ENCODE measurements at regions not wholly inside any gene's neighbourhood (a gene's known extent, or its start where the extent isn't known, plus 50 kb on each side); places are given as distances from the start of the nearest gene placed in this dataset.

DNA sequence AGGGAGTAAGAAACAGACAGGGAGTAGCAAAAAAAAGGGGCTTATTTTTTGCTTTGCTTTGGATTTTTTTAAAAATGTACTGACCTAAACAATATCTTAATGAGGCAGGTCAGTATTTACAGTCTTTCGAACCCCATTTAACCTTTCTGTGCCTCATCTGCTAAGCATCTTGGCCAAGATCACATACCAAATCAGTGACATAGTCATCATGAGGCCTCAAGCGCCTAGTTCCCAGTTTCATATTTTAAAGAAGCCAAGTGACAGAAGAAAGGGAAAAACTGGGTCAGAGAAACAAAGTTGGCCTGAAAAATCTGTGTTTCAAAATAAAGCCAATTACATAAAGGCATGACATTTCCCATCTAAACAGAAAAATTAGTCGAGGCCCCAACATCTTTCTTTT, 94.6 kb upstream of the WDR44 start:
- no peak overlapping the region for H3K4me3 ChIP-seq (ENCODE audit: low read depth, low read length)
- peak; percentile 47 for DNase-seq (ENCODE audit: low read depth)
- TF ChIP-seq, protein P1, sequence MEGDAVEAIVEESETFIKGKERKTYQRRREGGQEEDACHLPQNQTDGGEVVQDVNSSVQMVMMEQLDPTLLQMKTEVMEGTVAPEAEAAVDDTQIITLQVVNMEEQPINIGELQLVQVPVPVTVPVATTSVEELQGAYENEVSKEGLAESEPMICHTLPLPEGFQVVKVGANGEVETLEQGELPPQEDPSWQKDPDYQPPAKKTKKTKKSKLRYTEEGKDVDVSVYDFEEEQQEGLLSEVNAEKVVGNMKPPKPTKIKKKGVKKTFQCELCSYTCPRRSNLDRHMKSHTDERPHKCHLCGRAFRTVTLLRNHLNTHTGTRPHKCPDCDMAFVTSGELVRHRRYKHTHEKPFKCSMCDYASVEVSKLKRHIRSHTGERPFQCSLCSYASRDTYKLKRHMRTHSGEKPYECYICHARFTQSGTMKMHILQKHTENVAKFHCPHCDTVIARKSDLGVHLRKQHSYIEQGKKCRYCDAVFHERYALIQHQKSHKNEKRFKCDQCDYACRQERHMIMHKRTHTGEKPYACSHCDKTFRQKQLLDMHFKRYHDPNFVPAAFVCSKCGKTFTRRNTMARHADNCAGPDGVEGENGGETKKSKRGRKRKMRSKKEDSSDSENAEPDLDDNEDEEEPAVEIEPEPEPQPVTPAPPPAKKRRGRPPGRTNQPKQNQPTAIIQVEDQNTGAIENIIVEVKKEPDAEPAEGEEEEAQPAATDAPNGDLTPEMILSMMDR (conservative IDR thresholded peaks at IDR 0.05; ENCODE audit: low read depth, low read length): no peak

DNA sequence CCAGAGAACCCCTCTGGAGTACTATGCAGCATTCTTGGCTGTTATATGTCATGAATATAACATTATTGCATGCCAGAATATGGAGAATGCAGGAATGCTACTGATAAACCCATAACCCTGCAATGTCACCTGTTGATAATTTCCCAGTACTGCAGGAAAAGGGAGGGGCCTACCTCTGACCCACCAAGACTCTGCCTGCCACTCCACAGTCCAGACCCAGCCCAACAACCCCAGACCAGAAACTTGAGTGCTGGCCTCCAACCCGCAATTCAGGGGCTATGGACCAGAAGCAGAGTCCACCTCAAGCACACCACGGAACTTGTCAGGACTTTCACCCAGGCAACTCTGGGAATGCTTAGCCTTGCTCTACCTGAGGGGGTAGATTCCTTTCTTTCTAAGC, 92.9 kb upstream of the WDR44 start:
- TF ChIP-seq, protein P1 (conservative IDR thresholded peaks at IDR 0.05; ENCODE audit: low read depth, low read length): no peak
- no peak overlapping the region for H3K4me3 ChIP-seq (ENCODE audit: low read depth, low read length)
- DNase-seq (ENCODE audit: low read depth): no peak

DNA sequence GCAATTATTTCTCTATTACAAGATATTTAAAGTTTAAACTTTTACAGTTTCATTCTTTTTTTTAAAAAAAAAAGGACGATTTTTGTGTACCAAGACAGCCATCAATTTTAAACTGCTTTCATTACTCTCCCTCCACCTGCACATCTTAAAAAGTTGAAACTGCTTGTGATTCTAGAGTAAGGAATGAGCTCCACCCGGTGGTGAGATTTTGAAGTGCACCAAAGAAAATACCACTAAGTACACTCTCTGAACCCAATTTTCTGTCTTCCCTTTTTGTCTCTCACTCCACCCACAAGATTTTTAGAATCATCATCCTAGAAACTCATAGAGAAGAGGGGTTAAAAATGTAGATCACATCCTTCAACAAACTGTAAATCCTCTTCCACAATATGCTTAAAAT, 91.3 kb upstream of the WDR44 start:
- TF ChIP-seq, protein P1 (conservative IDR thresholded peaks at IDR 0.05; ENCODE audit: low read depth, low read length): peak; percentile 60
- peak; percentile 60 for DNase-seq (ENCODE audit: low read depth)
- H3K4me3 ChIP-seq (ENCODE audit: low read depth, low read length): no peak overlapping the region

DNA sequence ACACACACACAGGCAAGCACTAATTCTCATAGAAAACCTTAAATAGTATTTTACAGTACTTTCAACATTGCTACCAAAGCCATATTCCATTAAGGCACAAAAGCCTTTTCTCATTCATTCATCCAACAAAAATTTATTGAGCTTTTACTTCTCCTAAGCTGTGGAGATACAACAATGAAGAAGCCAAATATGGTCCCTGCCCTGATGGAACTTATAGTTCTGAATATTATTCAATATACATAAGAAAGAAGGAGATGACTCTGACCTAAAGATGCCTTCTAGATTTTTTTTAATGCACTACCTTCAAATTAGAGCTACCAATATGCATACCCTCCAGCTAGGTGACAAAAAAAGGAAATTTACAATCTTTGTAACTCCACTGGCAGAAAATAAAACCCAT, 90.0 kb upstream of the WDR44 start:
- TF ChIP-seq, protein P1 (conservative IDR thresholded peaks at IDR 0.05; ENCODE audit: low read depth, low read length): no peak
- no peak overlapping the region for H3K4me3 ChIP-seq (ENCODE audit: low read depth, low read length)
- DNase-seq (ENCODE audit: low read depth): no peak

DNA sequence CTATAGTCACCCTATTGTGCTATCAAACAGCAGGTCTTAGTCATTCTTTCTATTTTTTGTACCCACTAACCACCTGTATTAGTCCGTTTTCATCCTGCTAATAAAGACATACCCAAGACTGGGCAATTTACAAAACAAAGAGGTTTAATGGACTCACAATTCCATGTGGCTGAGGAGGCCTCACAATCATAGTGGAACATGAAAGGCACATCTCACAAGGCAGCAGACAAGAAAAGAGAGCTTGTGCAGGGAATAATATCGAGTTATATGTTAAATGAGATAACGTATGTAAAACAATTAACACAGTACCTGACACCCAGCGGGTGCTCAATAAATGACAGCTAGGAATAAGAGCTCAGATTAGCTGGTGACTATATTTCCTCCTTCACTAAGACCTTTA, 88.1 kb upstream of the WDR44 start:
- TF ChIP-seq, protein P1 (conservative IDR thresholded peaks at IDR 0.05; ENCODE audit: low read depth, low read length): no peak
- no peak for DNase-seq (ENCODE audit: low read depth)
- no peak overlapping the region for H3K4me3 ChIP-seq (ENCODE audit: low read depth, low read length)

DNA sequence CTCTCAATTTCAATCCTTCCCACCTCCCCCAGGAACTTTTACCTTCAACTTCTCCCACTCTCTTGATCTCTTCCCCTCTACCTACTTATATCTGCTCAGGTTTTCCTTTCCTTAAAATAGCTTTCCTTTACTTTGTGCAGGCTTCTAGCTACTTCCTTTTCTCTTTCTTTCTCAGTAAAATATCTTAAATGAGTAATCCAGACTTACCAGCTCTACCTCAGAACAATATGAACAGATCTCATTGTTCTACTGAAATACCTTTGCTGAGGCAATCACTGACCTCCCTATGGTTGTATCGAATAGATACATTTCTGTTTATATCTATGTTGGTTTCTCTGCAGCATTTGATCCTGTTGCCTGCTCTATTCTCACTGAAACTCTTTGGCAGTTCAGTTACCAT, 86.7 kb upstream of the WDR44 start:
- TF ChIP-seq, protein P1 (conservative IDR thresholded peaks at IDR 0.05; ENCODE audit: low read depth, low read length): no peak
- no peak for DNase-seq (ENCODE audit: low read depth)
- H3K4me3 ChIP-seq (ENCODE audit: low read depth, low read length): no peak overlapping the region

DNA sequence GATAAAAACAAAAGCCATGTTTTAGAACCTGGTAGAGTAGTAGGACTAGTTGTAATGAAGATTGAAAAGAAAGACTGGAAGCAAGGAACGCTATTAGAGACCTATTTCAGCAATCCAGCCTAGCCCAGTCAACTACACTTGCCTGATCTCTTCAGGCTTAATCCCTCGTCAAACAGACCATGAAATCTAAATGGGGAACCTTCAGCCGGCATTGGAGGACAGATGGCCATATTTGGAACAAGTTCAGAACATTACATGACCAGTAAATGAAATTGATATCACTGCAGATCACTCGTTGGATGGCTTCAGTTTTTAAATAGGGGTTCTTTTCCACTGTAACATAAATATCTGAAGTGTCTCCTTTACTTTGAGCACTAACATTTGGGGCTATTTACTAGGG, 84.8 kb upstream of the WDR44 start:
- TF ChIP-seq, protein P1 (conservative IDR thresholded peaks at IDR 0.05; ENCODE audit: low read depth, low read length): no peak
- H3K4me3 ChIP-seq (ENCODE audit: low read depth, low read length): no peak overlapping the region
- no peak for DNase-seq (ENCODE audit: low read depth)
